MM.1S (cell line): ENCODE measurements at regions not wholly inside any gene's neighbourhood (a gene's known extent, or its start where the extent isn't known, plus 50 kb on each side); places are given as distances from the start of the nearest gene placed in this dataset.

Source experiments
- DNase-seq: peaks from one replicate; pipeline ENCODE4 v3.0.0-alpha.2; 2015
- H2AFZ ChIP-seq: fragments of 300-600 bp; sonication (generic); 2 replicates; pipeline ENCODE4 v1.6.0; 2016; ENCODE audit warnings: antibody characterized with exemption, low read length
- H3F3A ChIP-seq: fragments of 300-600 bp; sonication (generic); 2 replicates; pipeline ENCODE4 v1.6.1; 2016; ENCODE audit warnings: mild to moderate bottlenecking, antibody characterized with exemption, low read length, moderate library complexity, mixed read lengths; ENCODE audit not compliant: insufficient read depth
- H3K27ac ChIP-seq: fragments of 300-600 bp; sonication (generic); 2 replicates; pipeline ENCODE4 v1.5.1; 2016; ENCODE audit warnings: mild to moderate bottlenecking, low read length
- H3K27me3 ChIP-seq: fragments of 300-600 bp; sonication (generic); replicated peaks from 2 replicates; pipeline ENCODE4 v1.6.0; 2016; ENCODE audit warnings: low read length; ENCODE audit not compliant: insufficient read depth
- H3K36me3 ChIP-seq: fragments of 300-600 bp; sonication (generic); replicated peaks from 2 replicates; pipeline ENCODE4 v1.6.1; 2016; ENCODE audit warnings: mild to moderate bottlenecking, low read length, mixed read lengths; ENCODE audit not compliant: insufficient read depth
- H3K4me1 ChIP-seq: fragments of 300-600 bp; sonication (generic); 2 replicates; pipeline ENCODE4 v1.6.1; 2016; ENCODE audit warnings: low read length, mixed read lengths
- H3K4me2 ChIP-seq: fragments of 300-600 bp; sonication (generic); 2 replicates; pipeline ENCODE4 v1.6.0; 2016; ENCODE audit warnings: low read depth, low read length
- H3K4me3 ChIP-seq: fragments of 300-600 bp; sonication (generic); 2 replicates; pipeline ENCODE4 v1.5.1; 2016; ENCODE audit warnings: low read length, mixed read lengths
- H3K79me2 ChIP-seq: fragments of 300-600 bp; sonication (generic); 2 replicates; pipeline ENCODE4 v1.6.1; 2016; ENCODE audit warnings: mixed run types, low read length, mixed read lengths
- H3K9ac ChIP-seq: fragments of 300-600 bp; sonication (generic); 2 replicates; pipeline ENCODE4 v1.6.1; 2016; ENCODE audit warnings: low read length, mixed read lengths
- H3K9me2 ChIP-seq: fragments of 300-600 bp; sonication (generic); replicated peaks from 2 replicates; pipeline ENCODE4 v1.6.1; 2016; ENCODE audit warnings: mild to moderate bottlenecking, low read length, mixed read lengths; ENCODE audit not compliant: insufficient read depth
- H3K9me3 ChIP-seq: fragments of 300-600 bp; sonication (generic); replicated peaks from 2 replicates; pipeline ENCODE4 v1.6.1; 2016; ENCODE audit warnings: mild to moderate bottlenecking, low read length, mixed read lengths; ENCODE audit not compliant: insufficient read depth
- H4K20me1 ChIP-seq: fragments of 300-600 bp; sonication (generic); 2 replicates; pipeline ENCODE4 v1.6.1; 2016; ENCODE audit warnings: mild to moderate bottlenecking, low read length, moderate library complexity, mixed read lengths; ENCODE audit not compliant: insufficient read depth
- CTCF ChIP-seq: fragments of 300-600 bp; sonication (generic); IDR thresholded peaks from 2 replicates; pipeline ENCODE4 v1.5.1; 2016; ENCODE audit warnings: antibody characterized with exemption, low read length, mixed read lengths
- EZH2 ChIP-seq: fragments of 300-600 bp; sonication (generic); optimal IDR thresholded peaks from 2 replicates; pipeline ENCODE3; 2017; ENCODE audit warnings: low read depth, mild to moderate bottlenecking, antibody characterized with exemption, low read length, mixed read lengths
- EZH2phosphoT487 ChIP-seq: fragments of 300-600 bp; sonication (generic); IDR thresholded peaks from 2 replicates; pipeline ENCODE4 v1.6.1; 2018; ENCODE audit warnings: antibody characterized with exemption, low read length

- no peaks in the 10 kb centered on the region for H3K4me1 ChIP-seq
- DNase-seq: no peak
- TF ChIP-seq CTCF: no peak
- no peak for TF ChIP-seq EZH2phosphoT487
- TF ChIP-seq EZH2: no peak
- H3K36me3 ChIP-seq: no peaks in the 10 kb centered on the region
- H3K79me2 ChIP-seq: no peaks in the 10 kb centered on the region
- H3K27ac ChIP-seq: no peak overlapping the region
- H3K27me3 ChIP-seq: no peaks in the 10 kb centered on the region
- H3F3A ChIP-seq: no peaks in the 10 kb centered on the region
- H2AFZ ChIP-seq: no peak overlapping the region
- H3K4me3 ChIP-seq: no peak overlapping the region
- H3K9ac ChIP-seq: no peak overlapping the region
- H3K9me2 ChIP-seq: no peaks in the 10 kb centered on the region
- H3K4me2 ChIP-seq: no peak overlapping the region
- no peaks in the 10 kb centered on the region for H4K20me1 ChIP-seq
- no peaks in the 10 kb centered on the region for H3K9me3 ChIP-seq
Measured at GRCh38 chr12:32989705-32990104, 93.1 kb upstream of the PKP2 start.

- no peak for TF ChIP-seq CTCF
- no peak for TF ChIP-seq EZH2phosphoT487
- TF ChIP-seq EZH2: no peak
- H3K79me2 ChIP-seq: no peaks in the 10 kb centered on the region
- no peaks in the 10 kb centered on the region for H3K9me2 ChIP-seq
- H3K36me3 ChIP-seq: no peaks in the 10 kb centered on the region
- H3K27ac ChIP-seq: no peak overlapping the region
- H3K4me2 ChIP-seq: no peak overlapping the region
- H3F3A ChIP-seq: no peaks in the 10 kb centered on the region
- no peaks in the 10 kb centered on the region for H4K20me1 ChIP-seq
- no peaks in the 10 kb centered on the region for H3K4me1 ChIP-seq
- H3K9me3 ChIP-seq: no peaks in the 10 kb centered on the region
- no peak overlapping the region for H3K9ac ChIP-seq
- H3K4me3 ChIP-seq: no peak overlapping the region
- no peaks in the 10 kb centered on the region for H3K27me3 ChIP-seq
- H2AFZ ChIP-seq: no peak overlapping the region
- no peak for DNase-seq
Measured at GRCh38 chr12:32988982-32989381, 92.4 kb upstream of the PKP2 start.

GRCh38 chr12:32987512-32987911, 90.9 kb upstream of the PKP2 start:
- Histone ChIP-seq H3K79me2 (no peaks in the 10 kb centered on the region), H3K36me3 (no peaks in the 10 kb centered on the region), H3K4me3 (no peak overlapping the region), H3K27me3 (no peaks in the 10 kb centered on the region), H3K27ac (no peak overlapping the region), H3F3A (no peaks in the 10 kb centered on the region), H3K4me2 (no peak overlapping the region), H4K20me1 (no peaks in the 10 kb centered on the region), H3K9me2 (no peaks in the 10 kb centered on the region), H2AFZ (no peak overlapping the region), H3K9me3 (no peaks in the 10 kb centered on the region), H3K4me1 (no peaks in the 10 kb centered on the region), H3K9ac (no peak overlapping the region)
- TF ChIP-seq EZH2phosphoT487 (no peak), EZH2 (no peak), CTCF (no peak)
- DNase-seq: no peak
